GM20431 (cell line): ENCODE measurements at regions not wholly inside any gene's neighbourhood (a gene's known extent, or its start where the extent isn't known, plus 50 kb on each side); places are given as distances from the start of the nearest gene placed in this dataset.

Experiments
- in situ Hi-C: fragments of 300-500 bp; cut with MseI, MboI; formaldehyde crosslinking; loops from one replicate; pipeline ENCODE4 v1.15.0; 2020; ENCODE audit warnings: low sequenced_read_pairs; ENCODE audit not compliant: unreplicated experiment

GRCh38 chr9:3001311-3001710 is 157.4 kb upstream of the PUM3 start:
- in situ Hi-C loops = no loop called here

- in situ Hi-C loops = no loop called here
Measured at GRCh38 chr9:2992427-2992826, 148.5 kb upstream of the PUM3 start.

- in situ Hi-C loops = no loop called here
Measured at GRCh38 chr9:2991292-2991691, 147.4 kb upstream of the PUM3 start.

DNA sequence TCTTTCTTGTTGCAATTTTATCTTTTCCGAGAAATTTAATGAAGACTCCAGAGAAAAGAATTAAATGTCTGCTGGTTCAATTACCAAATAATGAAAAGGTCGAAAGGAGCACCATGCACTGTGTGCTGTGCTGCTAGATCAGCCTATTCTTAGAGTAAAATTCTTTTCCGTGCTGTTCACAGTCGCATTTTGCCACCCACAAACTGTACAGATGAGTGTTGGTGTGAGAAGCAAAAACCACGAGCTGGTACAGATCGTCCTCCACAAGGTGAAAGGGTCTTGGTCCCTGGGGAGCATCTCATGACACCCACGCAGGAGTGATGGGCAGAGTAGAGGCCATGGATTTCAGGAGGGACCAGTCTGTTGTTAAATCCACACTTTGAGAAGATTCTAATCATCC is 143.8 kb upstream of the PUM3 start:
- in situ Hi-C loops = no loop called here

DNA sequence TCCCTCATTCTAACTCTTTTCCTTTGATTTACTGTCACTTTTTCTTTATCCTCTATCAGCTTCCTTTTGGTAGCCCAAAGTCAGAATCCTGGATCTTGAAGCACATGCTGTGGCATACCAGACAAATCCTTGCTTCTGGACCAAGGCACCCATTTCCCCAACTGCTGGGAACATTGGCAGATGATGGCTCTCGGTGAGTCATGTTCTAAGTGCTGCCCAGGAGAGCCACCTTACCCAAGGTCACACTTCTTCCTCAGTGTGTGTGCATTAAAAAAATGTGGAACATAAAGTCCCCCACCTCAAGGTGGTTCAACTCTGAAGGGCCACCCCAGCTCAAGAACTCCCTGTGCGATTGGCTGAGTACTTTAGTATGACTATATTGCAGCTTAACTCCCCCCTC is 141.4 kb upstream of the PUM3 start:
- in situ Hi-C loops = no loop called here

GRCh38 chr9:2984491-2984890 is 140.6 kb upstream of the PUM3 start:
- in situ Hi-C loops = no loop called here

DNA sequence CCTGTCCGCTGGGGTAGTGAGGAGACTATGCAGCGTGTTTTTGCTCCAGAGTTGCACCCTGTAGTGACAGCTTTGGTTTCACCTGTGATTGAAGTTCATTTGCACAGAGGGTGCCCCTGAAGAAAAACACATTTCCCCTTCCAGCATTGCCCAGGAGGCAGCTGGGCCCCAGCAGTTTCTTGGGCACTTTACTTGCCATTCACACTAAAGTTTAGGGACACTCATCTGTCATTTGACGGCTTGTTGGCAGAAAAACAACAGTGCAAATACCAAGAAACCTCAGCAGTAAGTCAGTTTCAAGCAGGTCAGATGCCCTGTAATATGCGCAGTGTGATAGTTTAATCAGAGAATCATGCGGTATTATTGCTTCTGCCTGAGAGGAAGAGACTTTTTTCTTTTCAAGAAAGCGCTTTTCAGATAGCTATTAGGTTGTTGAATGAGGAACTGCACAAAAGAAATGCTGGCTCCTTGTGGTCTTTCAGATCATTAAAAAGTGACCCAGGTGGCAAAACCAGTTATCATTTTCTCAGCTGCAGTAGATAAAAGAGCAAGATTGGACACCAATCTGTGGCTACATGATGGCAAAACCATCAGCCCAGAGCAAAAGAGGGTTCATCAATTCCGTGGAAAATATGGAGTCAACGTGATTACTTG is 136.2 kb upstream of the PUM3 start:
- in situ Hi-C loops = no loop called here

GRCh38 chr9:2972475-2972874 is 128.6 kb upstream of the PUM3 start:
- in situ Hi-C loops = no loop called here

DNA sequence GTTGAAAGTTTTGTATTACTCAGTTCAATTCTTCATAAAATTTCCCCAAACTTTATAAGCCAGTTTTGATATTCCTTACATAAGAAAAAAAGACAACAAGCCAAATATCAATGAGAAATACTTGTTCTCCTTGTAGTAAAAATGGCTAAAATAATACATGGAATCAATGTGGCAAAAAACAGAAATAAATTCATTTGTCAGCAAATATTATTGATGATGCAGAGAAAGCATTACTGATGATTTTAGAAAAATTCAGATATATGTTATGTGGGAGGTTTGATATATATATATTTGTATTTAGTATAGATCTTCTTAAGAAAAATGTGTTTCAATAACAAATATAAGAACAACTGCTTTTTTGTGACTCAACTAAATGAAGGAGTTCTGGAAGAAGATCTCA is 127.0 kb upstream of the PUM3 start:
- in situ Hi-C loops = no loop called here

GRCh38 chr9:2967766-2968165 is 123.9 kb upstream of the PUM3 start:
- in situ Hi-C loops = no loop called here

DNA sequence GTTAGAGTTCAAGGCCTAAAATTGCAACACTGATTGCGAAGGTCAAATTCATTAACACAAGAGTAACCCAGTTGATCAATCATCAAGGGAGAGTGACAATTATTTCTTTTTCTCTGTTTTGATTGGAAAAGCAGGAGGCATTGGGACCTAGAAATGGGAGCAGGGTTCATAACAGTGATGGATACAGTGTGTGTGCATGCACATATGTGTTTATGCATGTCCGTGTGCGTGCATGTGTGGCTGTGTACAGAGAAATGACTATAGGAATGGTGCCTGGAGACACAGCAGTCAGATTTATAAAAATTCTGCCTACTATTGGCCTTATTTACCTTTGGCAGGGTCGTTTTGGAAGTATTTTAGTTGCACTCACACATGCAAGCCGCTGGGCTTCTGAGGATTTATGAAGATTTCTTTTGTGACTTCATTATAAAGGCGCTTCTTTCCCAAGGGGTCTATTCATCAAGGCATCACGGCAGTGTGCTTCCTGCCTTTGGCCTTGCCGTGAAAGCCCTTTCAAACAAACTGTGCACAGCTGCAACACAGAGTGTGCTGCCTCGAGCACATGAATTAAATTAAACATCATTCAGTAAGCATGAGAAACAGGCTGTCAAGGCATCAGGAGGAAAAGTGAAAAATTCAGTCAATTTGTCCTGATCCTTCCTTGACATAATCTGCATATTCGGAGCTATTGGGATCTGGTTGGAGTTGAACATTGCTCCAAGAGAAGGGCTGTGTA is 122.8 kb upstream of the PUM3 start:
- in situ Hi-C loops = no loop called here

- in situ Hi-C loops = no loop called here
Measured at GRCh38 chr9:2964470-2964869, 120.6 kb upstream of the PUM3 start.

DNA sequence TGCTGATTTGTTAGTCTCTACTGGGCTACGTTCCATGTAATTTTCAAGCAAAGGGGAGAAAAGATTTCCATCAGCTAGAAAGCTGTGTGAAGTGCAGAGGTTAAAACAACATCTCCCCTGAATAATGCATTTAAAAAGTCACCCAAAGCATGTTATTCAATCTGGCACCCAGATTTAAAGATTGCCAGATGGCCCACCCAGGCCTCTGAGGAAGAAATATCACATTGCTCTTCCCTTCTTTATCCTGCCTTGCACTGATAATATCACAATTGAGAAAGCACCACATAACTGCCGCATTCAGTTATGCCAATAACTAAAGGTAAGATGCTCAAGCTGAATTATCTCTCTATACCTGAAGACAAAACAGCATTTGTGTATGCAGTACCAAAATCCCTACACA is 119.4 kb upstream of the PUM3 start:
- in situ Hi-C loops = no loop called here

- in situ Hi-C loops = no loop called here
Measured at GRCh38 chr9:2962471-2963172, 118.7 kb upstream of the PUM3 start.

DNA sequence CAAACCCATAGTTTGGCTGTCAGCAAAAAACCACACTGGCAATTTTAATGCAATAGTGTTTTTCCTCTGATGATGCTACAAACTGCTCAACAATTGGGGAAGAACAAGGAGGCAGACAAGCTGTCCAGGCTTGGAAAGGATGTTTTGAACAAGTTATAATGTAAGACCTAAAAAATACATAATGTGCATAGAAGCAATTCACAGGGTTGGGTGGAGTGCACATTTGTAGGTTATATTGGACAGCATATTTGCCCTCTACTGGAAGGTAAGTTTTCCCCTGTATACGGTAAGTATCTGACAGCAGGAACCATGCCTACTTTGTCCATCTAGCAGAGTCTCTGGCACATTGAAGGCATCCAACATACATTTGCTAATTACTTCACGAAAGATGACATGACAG is 114.3 kb upstream of the PUM3 start:
- in situ Hi-C loops = no loop called here

DNA sequence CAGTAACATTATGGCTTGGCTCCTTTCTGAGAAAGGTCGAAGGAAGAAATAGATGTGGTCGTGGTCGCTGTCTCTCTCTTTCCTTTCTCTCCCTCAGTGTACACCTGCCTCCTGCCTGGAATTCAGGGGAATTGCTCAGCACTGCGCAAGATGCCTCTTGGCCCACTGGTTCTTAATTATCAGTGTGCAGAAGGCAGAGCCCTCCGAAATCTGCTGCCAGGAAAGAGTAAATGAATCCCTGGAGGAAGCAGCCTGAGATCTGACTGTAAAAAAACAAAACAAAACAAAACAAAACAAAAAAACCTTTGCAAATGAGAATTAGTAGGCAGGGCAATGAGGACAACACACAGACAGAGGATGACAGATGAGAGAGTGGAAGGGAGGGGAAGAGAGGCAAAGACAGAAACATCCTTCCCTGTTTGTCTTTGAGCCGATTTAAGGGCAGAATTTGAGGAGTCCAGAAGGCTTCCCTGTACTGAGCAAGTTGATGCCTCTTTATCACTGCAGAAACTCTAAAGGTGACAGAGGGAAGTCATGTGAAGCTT is 113.8 kb upstream of the PUM3 start:
- in situ Hi-C loops = no loop called here

DNA sequence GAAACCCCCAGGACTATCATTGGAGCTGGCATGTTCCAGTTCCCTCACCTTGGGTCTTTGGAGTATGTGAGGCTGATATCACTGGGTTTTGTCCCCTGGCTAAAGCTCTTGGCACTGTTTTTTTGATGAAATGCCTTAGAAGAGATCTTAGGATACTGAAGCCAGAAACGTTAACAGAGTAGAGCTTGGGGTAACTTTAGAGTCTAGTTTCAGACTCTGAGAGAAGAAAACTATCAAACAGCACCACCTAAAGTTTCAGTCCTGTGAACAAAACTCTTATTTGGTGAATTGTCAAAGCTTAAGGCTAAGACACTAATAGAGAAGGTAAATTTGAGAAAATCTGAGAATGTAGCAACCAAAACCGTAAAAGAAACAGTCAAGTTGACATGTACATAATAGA is 111.7 kb upstream of the PUM3 start:
- in situ Hi-C loops = no loop called here

GRCh38 chr9:2939368-2939767 is 95.5 kb upstream of the PUM3 start:
- in situ Hi-C loops = no loop called here

DNA sequence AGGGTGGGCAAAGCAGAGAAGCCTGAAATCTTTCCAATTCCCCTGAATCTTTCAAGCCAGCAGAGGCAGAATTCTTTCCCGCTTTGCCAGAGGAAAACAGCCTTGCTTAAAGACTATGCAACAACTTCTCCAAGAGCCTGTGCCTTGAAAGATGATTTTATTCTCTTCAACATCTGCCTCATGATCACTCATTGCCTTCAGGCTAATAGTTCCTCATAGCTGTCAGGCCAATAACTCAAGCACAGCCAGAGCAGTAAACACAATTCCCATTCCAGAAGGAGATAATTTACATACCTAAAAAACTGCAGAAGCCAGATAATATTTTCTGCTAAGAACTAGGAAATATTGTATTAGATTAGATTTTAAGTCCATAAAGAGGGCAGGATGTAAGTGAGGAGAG is 92.3 kb upstream of the PUM3 start:
- in situ Hi-C loops = no loop called here

- in situ Hi-C loops = no loop called here
Measured at GRCh38 chr9:2934883-2935282, 91.0 kb upstream of the PUM3 start.

DNA sequence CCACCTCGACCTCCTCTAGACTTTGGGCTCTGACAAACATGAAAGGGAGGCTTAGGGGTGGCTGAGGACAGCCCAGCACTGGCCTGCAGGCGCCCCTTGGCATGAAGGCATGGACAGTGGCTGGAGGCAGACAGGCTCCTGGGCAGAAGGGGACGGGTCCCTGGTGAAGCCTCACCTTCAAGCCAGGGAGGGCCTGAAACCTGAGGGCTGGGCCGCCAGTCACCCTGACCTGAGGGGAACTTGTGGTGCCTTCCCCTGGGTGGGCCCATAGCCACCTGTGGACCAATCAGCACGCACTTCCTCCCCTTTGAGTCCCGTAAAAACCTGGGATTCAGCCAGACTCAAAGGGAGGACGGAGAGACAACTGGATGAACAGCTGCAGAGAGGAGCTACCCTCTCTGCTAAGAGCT is 90.4 kb upstream of the PUM3 start:
- in situ Hi-C loops = no loop called here
